ENCODE measurements at regions not wholly inside any gene's neighbourhood (a gene's known extent, or its start where the extent isn't known, plus 50 kb on each side); places are given as distances from the start of the nearest gene placed in this dataset.

- TF ChIP-seq ZBTB40 (IDR thresholded peaks at IDR 0.05): no peak
- TF ChIP-seq ZBTB40 (CRISPR knock-in tag; IDR thresholded peaks at IDR 0.05): no peak
- TF ChIP-seq, protein P1, sequence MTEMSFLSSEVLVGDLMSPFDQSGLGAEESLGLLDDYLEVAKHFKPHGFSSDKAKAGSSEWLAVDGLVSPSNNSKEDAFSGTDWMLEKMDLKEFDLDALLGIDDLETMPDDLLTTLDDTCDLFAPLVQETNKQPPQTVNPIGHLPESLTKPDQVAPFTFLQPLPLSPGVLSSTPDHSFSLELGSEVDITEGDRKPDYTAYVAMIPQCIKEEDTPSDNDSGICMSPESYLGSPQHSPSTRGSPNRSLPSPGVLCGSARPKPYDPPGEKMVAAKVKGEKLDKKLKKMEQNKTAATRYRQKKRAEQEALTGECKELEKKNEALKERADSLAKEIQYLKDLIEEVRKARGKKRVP (CRISPR knock-in tag; IDR thresholded peaks at IDR 0.05): no peak
- TF ChIP-seq ZNF674 (CRISPR knock-in tag; IDR thresholded peaks at IDR 0.05; ENCODE audit: low read depth): no peak
- no peak for TF ChIP-seq ZNF792 (CRISPR knock-in tag; IDR thresholded peaks at IDR 0.05)
- no peak for TF ChIP-seq PAWR (CRISPR knock-in tag; IDR thresholded peaks at IDR 0.05; ENCODE audit: borderline replicate concordance)
- no peak for TF ChIP-seq MYPOP (CRISPR knock-in tag; IDR thresholded peaks at IDR 0.05)
- TF ChIP-seq FOXO4 (CRISPR knock-in tag; conservative IDR thresholded peaks at IDR 0.05): no peak
- TF ChIP-seq GABPB1 (CRISPR knock-in tag; IDR thresholded peaks at IDR 0.05): no peak
- no peak for TF ChIP-seq RXRB (CRISPR knock-in tag; IDR thresholded peaks at IDR 0.05; ENCODE audit: borderline replicate concordance)
- no peak for TF ChIP-seq TFAP4 (IDR thresholded peaks at IDR 0.05; ENCODE audit: borderline replicate concordance, low read depth)
- no peak for TF ChIP-seq FUBP1 (CRISPR knock-in tag; IDR thresholded peaks at IDR 0.05; ENCODE audit: borderline replicate concordance)
- TF ChIP-seq ZNF274 (CRISPR knock-in tag; IDR thresholded peaks at IDR 0.05): no peak
- TF ChIP-seq, protein P2, sequence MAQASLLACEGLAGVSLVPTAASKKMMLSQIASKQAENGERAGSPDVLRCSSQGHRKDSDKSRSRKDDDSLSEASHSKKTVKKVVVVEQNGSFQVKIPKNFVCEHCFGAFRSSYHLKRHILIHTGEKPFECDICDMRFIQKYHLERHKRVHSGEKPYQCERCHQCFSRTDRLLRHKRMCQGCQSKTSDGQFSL (CRISPR knock-in tag; IDR thresholded peaks at IDR 0.05): no peak
- no peak for TF ChIP-seq KDM3A (CRISPR knock-in tag; IDR thresholded peaks at IDR 0.05; ENCODE audit: low read depth)
These were observed 271.8 kb upstream of the B3GAT1 start (continued) for GRCh38 chr11:134683860-134684259.
